ENCODE measurements at regions not wholly inside any gene's neighbourhood (a gene's known extent, or its start where the extent isn't known, plus 50 kb on each side); places are given as distances from the start of the nearest gene placed in this dataset.

DNA sequence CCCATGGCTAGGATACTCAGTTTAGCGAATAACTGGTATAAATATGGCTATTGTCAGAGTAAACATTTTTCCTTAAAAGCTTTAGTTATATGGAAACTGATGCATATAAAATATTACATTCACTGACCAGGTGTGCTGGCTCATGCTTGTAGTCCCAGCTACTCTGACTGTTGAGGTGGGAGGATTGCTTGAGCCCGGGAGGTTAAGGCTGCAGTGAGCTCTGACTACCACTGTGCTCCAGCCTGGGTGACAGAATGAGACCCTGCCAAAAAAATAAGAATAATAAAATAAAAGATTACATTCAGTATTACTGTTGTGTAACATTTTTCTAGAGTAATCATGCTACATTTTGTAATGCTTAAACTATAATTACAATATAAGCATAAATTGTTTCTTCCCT is 350.4 kb upstream of the FSIP2 start:
- no peaks in the 10 kb centered on the region for H3K27me3 Mint-ChIP-seq (ENCODE audit: low read depth in 3 of 3)
- Histone ChIP-seq H3K36me3 (replicated peaks in 1 of 2; ENCODE audit: control insufficient read depth in 1 of 2, insufficient read depth in 2 of 2, low read length in 2 of 2) (no peaks in the 10 kb centered on the region), H3K4me3 (replicated peaks in 1 of 3; ENCODE audit: low read depth in 2 of 3, low read length in 3 of 3) (no peak overlapping the region), H3K27me3 (ENCODE audit: control insufficient read depth in 2 of 2, insufficient read depth in 2 of 2, low read length in 2 of 2) (no peaks in the 10 kb centered on the region), H3K79me2 (ENCODE audit: insufficient read depth, low read length) (no peaks in the 10 kb centered on the region), H3K4me1 (ENCODE audit: control insufficient read depth in 1 of 2, insufficient read depth in 2 of 2, low read length in 2 of 2) (no peaks in the 10 kb centered on the region), H3K9ac (ENCODE audit: insufficient read depth, low read length, poor library complexity, severe bottlenecking) (no peak overlapping the region), H4K20me1 (ENCODE audit: insufficient read depth, low read length) (no peaks in the 10 kb centered on the region), H3K27ac (ENCODE audit: low read depth in 1 of 2, low read length in 2 of 2) (no peak overlapping the region), H3K9me3 (replicated peaks in 1 of 2; ENCODE audit: control insufficient read depth in 1 of 2, insufficient read depth in 1 of 2, low read length in 2 of 2) (peaks cover 0 to 5% of the 10 kb centered on the region in 2 donors), H3K4me2 (replicated peaks; ENCODE audit: extremely low read depth, low read length, poor library complexity, severe bottlenecking) (no peak overlapping the region), H2AFZ (ENCODE audit: insufficient read depth, low read depth, low read length, poor library complexity, severe bottlenecking) (no peak overlapping the region)
- WGBS (ENCODE audit: insufficient coverage): no CpG with 5 or more reads among the region's 2 CpGs
- no peak overlapping the region for H3K27ac Mint-ChIP-seq
- H3K36me3 Mint-ChIP-seq: no peaks in the 10 kb centered on the region
- TF ChIP-seq, protein P1, sequence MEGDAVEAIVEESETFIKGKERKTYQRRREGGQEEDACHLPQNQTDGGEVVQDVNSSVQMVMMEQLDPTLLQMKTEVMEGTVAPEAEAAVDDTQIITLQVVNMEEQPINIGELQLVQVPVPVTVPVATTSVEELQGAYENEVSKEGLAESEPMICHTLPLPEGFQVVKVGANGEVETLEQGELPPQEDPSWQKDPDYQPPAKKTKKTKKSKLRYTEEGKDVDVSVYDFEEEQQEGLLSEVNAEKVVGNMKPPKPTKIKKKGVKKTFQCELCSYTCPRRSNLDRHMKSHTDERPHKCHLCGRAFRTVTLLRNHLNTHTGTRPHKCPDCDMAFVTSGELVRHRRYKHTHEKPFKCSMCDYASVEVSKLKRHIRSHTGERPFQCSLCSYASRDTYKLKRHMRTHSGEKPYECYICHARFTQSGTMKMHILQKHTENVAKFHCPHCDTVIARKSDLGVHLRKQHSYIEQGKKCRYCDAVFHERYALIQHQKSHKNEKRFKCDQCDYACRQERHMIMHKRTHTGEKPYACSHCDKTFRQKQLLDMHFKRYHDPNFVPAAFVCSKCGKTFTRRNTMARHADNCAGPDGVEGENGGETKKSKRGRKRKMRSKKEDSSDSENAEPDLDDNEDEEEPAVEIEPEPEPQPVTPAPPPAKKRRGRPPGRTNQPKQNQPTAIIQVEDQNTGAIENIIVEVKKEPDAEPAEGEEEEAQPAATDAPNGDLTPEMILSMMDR (IDR thresholded peaks at IDR 0.05): no peak
- H3K9me3 Mint-ChIP-seq: peaks cover 0 to 4% (median 2%) of the 10 kb centered on the region in 7 donors
- H3K4me1 Mint-ChIP-seq: no peaks in the 10 kb centered on the region
- no peak for DNase-seq
- intact Hi-C loops (cut with micrococcal nuclease): no loop called here
- H3K4me3 Mint-ChIP-seq: no peak overlapping the region

DNA sequence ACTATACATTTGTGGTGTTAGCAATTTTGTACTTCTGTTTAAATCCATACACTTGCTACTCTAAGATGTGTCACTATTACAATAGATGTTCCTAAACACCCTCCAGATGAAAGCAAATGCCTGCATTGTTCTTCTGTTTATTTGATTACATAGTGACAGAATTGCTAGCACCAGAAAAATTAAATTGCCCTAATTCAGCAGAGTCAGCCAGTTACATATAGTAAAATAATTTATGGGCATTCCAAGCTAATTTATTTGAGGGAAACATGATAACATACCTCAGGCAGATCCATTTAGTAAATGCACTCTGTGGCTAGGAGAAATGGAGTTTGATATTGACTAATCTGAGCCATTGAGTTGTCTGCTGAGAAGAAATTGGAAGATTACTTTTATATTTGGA is 347.1 kb upstream of the FSIP2 start:
- no peak overlapping the region for H2AFZ ChIP-seq (ENCODE audit: insufficient read depth, low read depth, low read length, poor library complexity, severe bottlenecking)
- H3K27me3 ChIP-seq (ENCODE audit: control insufficient read depth in 2 of 2, insufficient read depth in 2 of 2, low read length in 2 of 2): no peaks in the 10 kb centered on the region
- H3K9me3 Mint-ChIP-seq: peaks cover 0 to 5% (median 3%) of the 10 kb centered on the region in 7 donors
- TF ChIP-seq, protein P1 (IDR thresholded peaks at IDR 0.05): no peak
- H3K4me3 Mint-ChIP-seq: no peak overlapping the region
- no peaks in the 10 kb centered on the region for H4K20me1 ChIP-seq (ENCODE audit: insufficient read depth, low read length)
- H3K79me2 ChIP-seq (ENCODE audit: insufficient read depth, low read length): no peaks in the 10 kb centered on the region
- H3K36me3 ChIP-seq (replicated peaks in 1 of 2; ENCODE audit: control insufficient read depth in 1 of 2, insufficient read depth in 2 of 2, low read length in 2 of 2): no peaks in the 10 kb centered on the region
- no peaks in the 10 kb centered on the region for H3K4me1 ChIP-seq (ENCODE audit: control insufficient read depth in 1 of 2, insufficient read depth in 2 of 2, low read length in 2 of 2)
- H3K27ac ChIP-seq (ENCODE audit: low read depth in 1 of 2, low read length in 2 of 2): no peak overlapping the region
- no peak overlapping the region for H3K9ac ChIP-seq (ENCODE audit: insufficient read depth, low read length, poor library complexity, severe bottlenecking)
- H3K36me3 Mint-ChIP-seq: no peaks in the 10 kb centered on the region
- no peak overlapping the region for H3K4me3 ChIP-seq (replicated peaks in 1 of 3; ENCODE audit: low read depth in 2 of 3, low read length in 3 of 3)
- peaks cover 3 to 10% of the 10 kb centered on the region in 2 donors for H3K9me3 ChIP-seq (replicated peaks in 1 of 2; ENCODE audit: control insufficient read depth in 1 of 2, insufficient read depth in 1 of 2, low read length in 2 of 2)
- no peak overlapping the region for H3K27ac Mint-ChIP-seq
- H3K4me2 ChIP-seq (replicated peaks; ENCODE audit: extremely low read depth, low read length, poor library complexity, severe bottlenecking): no peak overlapping the region
- H3K4me1 Mint-ChIP-seq: no peaks in the 10 kb centered on the region
- H3K27me3 Mint-ChIP-seq (ENCODE audit: low read depth in 3 of 3): no peaks in the 10 kb centered on the region
- DNase-seq: no peak
- intact Hi-C loops (cut with micrococcal nuclease): no loop called here
